CD14-positive monocyte (primary cell): ENCODE measurements at regions not wholly inside any gene's neighbourhood (a gene's known extent, or its start where the extent isn't known, plus 50 kb on each side); places are given as distances from the start of the nearest gene placed in this dataset.
"Not testable (repeated sequence)": the region's sequence is repeated elsewhere in the genome, so short reads cannot be mapped to it uniquely, and the experiment has no call there.

Experiments
- DNase-seq, 3 donors: peaks; one replicate each; pipeline ENCODE4 v3.0.0-alpha.2; 2011 to 2022
- H2AFZ ChIP-seq: 2 replicates; pipeline ENCODE4 v1.6.0; 2012; ENCODE audit warnings: mild to moderate bottlenecking, low read depth, low read length, inconsistent platforms; ENCODE audit not compliant: insufficient read depth, poor library complexity, severe bottlenecking
- H3K27ac ChIP-seq, 2 donors: 1 replicate in 1 of 2; 2 replicates in 1 of 2; pipeline ENCODE4 v1.5.1; 2012 to 2013; ENCODE audit warnings: low read length in 2 of 2, control low read depth in 1 of 2, inconsistent platforms in 1 of 2, low read depth in 1 of 2, mild to moderate bottlenecking in 1 of 2
- H3K27me3 ChIP-seq, 2 donors: one replicate each; pipeline versions ENCODE4 v1.6.0 to v1.6.1; 2011 to 2013; ENCODE audit warnings: low read length in 2 of 2; ENCODE audit not compliant: control insufficient read depth in 2 of 2, insufficient read depth in 2 of 2
- H3K36me3 ChIP-seq, 2 donors: replicated peaks in 1 of 2; 1 replicate in 1 of 2; 2 replicates in 1 of 2; pipeline versions ENCODE4 v1.5.1 to v1.6.1; 2012 to 2013; ENCODE audit warnings: low read length in 2 of 2, control low read depth in 1 of 2, inconsistent platforms in 1 of 2, mild to moderate bottlenecking in 1 of 2; ENCODE audit not compliant: insufficient read depth in 2 of 2, control insufficient read depth in 1 of 2
- H3K4me1 ChIP-seq, 2 donors: 1 replicate in 1 of 2; 2 replicates in 1 of 2; pipeline versions ENCODE4 v1.5.1 to v1.6.1; 2012 to 2013; ENCODE audit warnings: low read length in 2 of 2, control low read depth in 1 of 2, inconsistent platforms in 1 of 2, mild to moderate bottlenecking in 1 of 2, moderate library complexity in 1 of 2; ENCODE audit not compliant: insufficient read depth in 2 of 2, control insufficient read depth in 1 of 2
- H3K4me2 ChIP-seq: replicated peaks from 2 replicates; pipeline ENCODE3; 2012; ENCODE audit warnings: low read length, moderate library complexity, mild to moderate bottlenecking; ENCODE audit not compliant: poor library complexity, severe bottlenecking; ENCODE audit errors: extremely low read depth
- H3K4me3 ChIP-seq, 3 experiments: fragments of 200-600 bp in 1 of 3; sonication (generic) in 1 of 3; replicated peaks in 1 of 3; 1 replicate in 2 of 3; 2 replicates in 1 of 3; pipeline ENCODE4 v1.5.1; 2011 to 2013; ENCODE audit warnings: low read length in 3 of 3, mild to moderate bottlenecking in 3 of 3, control low read depth in 2 of 3, low read depth in 2 of 3, inconsistent platforms in 1 of 3, moderate library complexity in 1 of 3
- H3K79me2 ChIP-seq: 2 replicates; pipeline ENCODE4 v1.6.0; 2012; ENCODE audit warnings: mild to moderate bottlenecking, control low read depth, inconsistent platforms, low read length, moderate library complexity; ENCODE audit not compliant: insufficient read depth
- H3K9ac ChIP-seq: 2 replicates; pipeline ENCODE4 v1.6.0; 2017; ENCODE audit warnings: low read length, mild to moderate bottlenecking; ENCODE audit not compliant: insufficient read depth, poor library complexity, severe bottlenecking
- H3K9me3 ChIP-seq, 2 donors: replicated peaks in 1 of 2; 1 replicate in 1 of 2; 2 replicates in 1 of 2; pipeline versions ENCODE4 v1.5.1 to v1.6.1; 2012 to 2013; ENCODE audit warnings: low read length in 2 of 2, control low read depth in 1 of 2; ENCODE audit not compliant: control insufficient read depth in 1 of 2, insufficient read depth in 1 of 2
- H4K20me1 ChIP-seq: 2 replicates; pipeline ENCODE4 v1.6.0; 2012; ENCODE audit warnings: mild to moderate bottlenecking, low read length, control low read depth, moderate library complexity; ENCODE audit not compliant: insufficient read depth
- H3K27ac Mint-ChIP-seq, 7 donors: one replicate each; pipeline ENCODE4 v1.8.0; 2020; ENCODE audit warnings: mild to moderate bottlenecking in 7 of 7, mixed read lengths in 7 of 7, moderate library complexity in 6 of 7, inconsistent platforms in 2 of 7
- H3K27me3 Mint-ChIP-seq, 3 donors: one replicate each; pipeline ENCODE4 v1.8.0; 2021 to 2022; ENCODE audit warnings: low read depth in 3 of 3, mild to moderate bottlenecking in 3 of 3, mixed read lengths in 3 of 3, moderate library complexity in 3 of 3, inconsistent platforms in 1 of 3
- H3K36me3 Mint-ChIP-seq, 2 donors: one replicate each; pipeline ENCODE4 v1.8.0; 2020; ENCODE audit warnings: mixed read lengths in 2 of 2, inconsistent platforms in 1 of 2, mild to moderate bottlenecking in 1 of 2
- H3K4me1 Mint-ChIP-seq: one replicate; pipeline ENCODE4 v1.8.0; 2020; ENCODE audit warnings: mild to moderate bottlenecking, mixed read lengths
- H3K4me3 Mint-ChIP-seq, 2 donors: one replicate each; pipeline ENCODE4 v1.8.0; 2020; ENCODE audit warnings: mild to moderate bottlenecking in 2 of 2, mixed read lengths in 2 of 2, moderate library complexity in 1 of 2
- H3K9me3 Mint-ChIP-seq, 7 donors: one replicate each; pipeline ENCODE4 v1.8.0; 2020 to 2022; ENCODE audit warnings: mixed read lengths in 7 of 7, mild to moderate bottlenecking in 6 of 7, moderate library complexity in 6 of 7, inconsistent platforms in 2 of 7
- WGBS: methylation state at CpG from one replicate; pipeline ENCODE4 v1.1.5; 2013; ENCODE audit warnings: missing lambda C conversion rate; ENCODE audit not compliant: insufficient coverage; 5-methylcytosine and 5-hydroxymethylcytosine counted together
- intact Hi-C, 2 donors: fragments of 100-400 bp; cut with micrococcal nuclease; formaldehyde crosslinking; loops; one replicate each; pipeline versions ENCODE4 v1.15.0 to v1.15.1; 2023
- TF ChIP-seq, protein P1 (sequence below): fragments of 200-600 bp; IDR thresholded peaks from one replicate; pipeline ENCODE4 v1.8.0; 2022; ENCODE audit warnings: antibody characterized with exemption, mild to moderate bottlenecking

DNA sequence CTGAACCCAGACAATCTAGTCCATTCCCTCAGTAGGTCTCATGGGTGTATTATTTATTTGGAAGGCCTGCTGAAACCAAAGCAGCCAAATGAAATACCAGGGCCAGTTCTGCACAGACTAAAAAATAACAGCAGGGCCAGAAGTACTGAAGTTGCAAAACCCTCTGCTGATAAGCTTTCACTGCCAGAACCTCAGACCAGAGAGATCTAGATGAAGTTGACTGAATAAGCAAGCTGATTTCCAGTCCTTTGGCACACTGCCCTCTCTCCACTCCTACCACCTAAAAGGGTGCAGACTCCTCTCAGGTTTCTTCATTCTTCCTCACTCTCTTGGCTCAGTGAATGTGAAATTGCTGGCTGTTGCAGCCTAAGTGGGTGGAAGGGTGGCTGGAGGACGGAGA lies 276.7 kb upstream of the KLF3 start:
- Histone ChIP-seq H3K27ac (no peak overlapping the region), H3K9me3 (peaks cover 5 to 14% of the 10 kb centered on the region in 2 donors), H3K4me1 (peaks cover 0 to 6% of the 10 kb centered on the region in 2 donors), H3K27me3 (no peaks in the 10 kb centered on the region), H3K36me3 (no peaks in the 10 kb centered on the region), H2AFZ (no peak overlapping the region), H3K79me2 (no peaks in the 10 kb centered on the region), H3K4me2 (no peak overlapping the region), H3K4me3 (no peak overlapping the region), H4K20me1 (no peaks in the 10 kb centered on the region), H3K9ac (no peak overlapping the region)
- intact Hi-C loops, result no loop called here
- Mint-ChIP-seq H3K27ac (no peak overlapping the region), H3K4me3 (no peak overlapping the region), H3K4me1 (peaks cover 10% of the 10 kb centered on the region), H3K9me3 (peaks cover 16 to 26% (median 21%) of the 10 kb centered on the region in 7 donors), H3K27me3 (peaks cover 0 to 3% (median 3%) of the 10 kb centered on the region in 3 donors), H3K36me3 (peaks cover 0 to 9% of the 10 kb centered on the region in 2 donors)
- no CpG with 5 or more reads among the region's 1 CpG for WGBS
- no peak for DNase-seq
- TF ChIP-seq, protein P1, sequence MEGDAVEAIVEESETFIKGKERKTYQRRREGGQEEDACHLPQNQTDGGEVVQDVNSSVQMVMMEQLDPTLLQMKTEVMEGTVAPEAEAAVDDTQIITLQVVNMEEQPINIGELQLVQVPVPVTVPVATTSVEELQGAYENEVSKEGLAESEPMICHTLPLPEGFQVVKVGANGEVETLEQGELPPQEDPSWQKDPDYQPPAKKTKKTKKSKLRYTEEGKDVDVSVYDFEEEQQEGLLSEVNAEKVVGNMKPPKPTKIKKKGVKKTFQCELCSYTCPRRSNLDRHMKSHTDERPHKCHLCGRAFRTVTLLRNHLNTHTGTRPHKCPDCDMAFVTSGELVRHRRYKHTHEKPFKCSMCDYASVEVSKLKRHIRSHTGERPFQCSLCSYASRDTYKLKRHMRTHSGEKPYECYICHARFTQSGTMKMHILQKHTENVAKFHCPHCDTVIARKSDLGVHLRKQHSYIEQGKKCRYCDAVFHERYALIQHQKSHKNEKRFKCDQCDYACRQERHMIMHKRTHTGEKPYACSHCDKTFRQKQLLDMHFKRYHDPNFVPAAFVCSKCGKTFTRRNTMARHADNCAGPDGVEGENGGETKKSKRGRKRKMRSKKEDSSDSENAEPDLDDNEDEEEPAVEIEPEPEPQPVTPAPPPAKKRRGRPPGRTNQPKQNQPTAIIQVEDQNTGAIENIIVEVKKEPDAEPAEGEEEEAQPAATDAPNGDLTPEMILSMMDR, result no peak

DNA sequence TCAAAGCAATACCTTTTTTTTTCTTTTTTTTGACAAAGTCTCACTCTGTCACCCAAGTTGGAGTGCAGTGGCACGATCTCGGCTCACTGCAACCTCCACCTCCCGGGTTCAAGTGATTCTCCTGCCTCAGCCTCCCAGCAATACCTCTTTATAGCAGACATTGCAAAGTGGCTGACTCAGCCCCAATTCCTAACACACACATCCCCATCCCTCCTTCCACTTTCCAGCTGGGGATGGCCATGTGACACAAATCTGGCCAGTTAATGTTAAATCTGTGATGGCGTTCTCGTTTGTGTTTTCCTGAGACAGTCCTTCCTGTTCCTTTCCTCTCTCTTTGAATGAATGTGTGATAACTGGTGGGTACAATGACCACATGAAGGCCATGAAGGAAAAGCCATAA lies 276.2 kb upstream of the KLF3 start:
- WGBS, result 100% methylated on average over 1 of the region's 5 CpGs
- Mint-ChIP-seq H3K4me1 (peaks cover 10% of the 10 kb centered on the region), H3K4me3 (no peak overlapping the region), H3K27ac (no peak overlapping the region), H3K9me3 (peaks cover 20 to 30% (median 26%) of the 10 kb centered on the region in 7 donors), H3K36me3 (peaks cover 0 to 9% of the 10 kb centered on the region in 2 donors), H3K27me3 (peaks cover 0 to 3% (median 3%) of the 10 kb centered on the region in 3 donors)
- no peak for DNase-seq
- Histone ChIP-seq H3K27me3 (no peaks in the 10 kb centered on the region), H3K9ac (no peak overlapping the region), H3K4me3 (no peak overlapping the region), H3K4me2 (no peak overlapping the region), H3K27ac (no peak overlapping the region), H3K79me2 (no peaks in the 10 kb centered on the region), H3K36me3 (no peaks in the 10 kb centered on the region), H4K20me1 (no peaks in the 10 kb centered on the region), H2AFZ (no peak overlapping the region), H3K4me1 (peaks cover 0 to 6% of the 10 kb centered on the region in 2 donors), H3K9me3 (peaks cover 10 to 19% of the 10 kb centered on the region in 2 donors)
- intact Hi-C loops, result no loop called here
- TF ChIP-seq, protein P1, result no peak

DNA sequence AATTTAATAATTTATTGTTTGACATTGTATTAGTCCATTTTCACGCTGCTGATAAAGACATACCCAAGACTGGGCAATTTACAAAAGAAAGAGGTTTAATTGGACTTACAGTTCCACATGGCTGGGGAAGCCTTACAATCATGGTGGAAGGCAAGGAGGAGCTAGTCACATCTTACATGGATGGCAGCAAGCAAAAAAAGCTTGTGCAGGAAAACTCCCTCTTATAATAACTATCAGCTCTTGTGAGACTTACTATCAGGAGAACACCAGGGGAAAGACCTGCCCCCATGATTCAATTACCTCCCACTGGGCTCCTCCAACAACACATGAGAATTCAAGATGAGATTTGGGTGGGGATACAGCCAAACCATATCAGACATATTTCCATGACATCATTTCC lies 275.1 kb upstream of the KLF3 start:
- H3K9me3 Mint-ChIP-seq, result peaks cover 22 to 37% (median 34%) of the 10 kb centered on the region in 7 donors
- H3K27ac ChIP-seq, H3K4me3 ChIP-seq, intact Hi-C loops, H3K4me2 ChIP-seq, H4K20me1 ChIP-seq, H3K4me3 Mint-ChIP-seq, H3K36me3 Mint-ChIP-seq, H3K9ac ChIP-seq, H3K4me1 Mint-ChIP-seq, H3K4me1 ChIP-seq, H3K79me2 ChIP-seq, H3K36me3 ChIP-seq, H3K27me3 Mint-ChIP-seq, DNase-seq, H3K27me3 ChIP-seq, H2AFZ ChIP-seq, H3K27ac Mint-ChIP-seq: not testable (repeated sequence)
- WGBS, result no CpG with 5 or more reads among the region's 1 CpG
- peaks cover 13 to 29% of the 10 kb centered on the region in 2 donors for H3K9me3 ChIP-seq
